CD4-positive, alpha-beta T cell (primary cell): ENCODE measurements at regions not wholly inside any gene's neighbourhood (a gene's known extent, or its start where the extent isn't known, plus 50 kb on each side); places are given as distances from the start of the nearest gene placed in this dataset.

Source experiments
- ATAC-seq: fragments of 200-7000 bp; cut with Tn5 transposase; one replicate; pipeline ENCODE4 v1.10.0; 2022; ENCODE audit warnings: mild to moderate bottlenecking; ENCODE audit not compliant: poor library complexity
- CTCF ChIA-PET: fragments of 350-600 bp; sonication (Branson Sonifier 250); formaldehyde crosslinking; loops from one replicate; lab custom pipeline; 2021; ENCODE audit warnings: antibody characterized with exemption, inconsistent platforms; lab: Charles Lee
- POLR2A ChIA-PET: fragments of 350-600 bp; sonication (Branson Sonifier 250); formaldehyde crosslinking; loops from one replicate; lab custom pipeline; 2021; ENCODE audit warnings: antibody characterized with exemption, inconsistent platforms; lab: Charles Lee
- DNase-seq, 14 experiments: peaks; one replicate each; pipeline ENCODE4 v3.0.0-alpha.2; 2013 to 2020; ENCODE audit warnings: mixed read lengths in 2 of 14
- H3K27ac ChIP-seq, 2 donors: one replicate each; pipeline versions ENCODE4 v1.5.1 to v1.7.0; 2013; ENCODE audit warnings: low read length in 2 of 2, low read depth in 1 of 2, mild to moderate bottlenecking in 1 of 2
- H3K27me3 ChIP-seq, 2 experiments: 1 replicate in 1 of 2; 2 replicates in 1 of 2; pipeline versions ENCODE4 v1.6.1 to v1.7.0; 2013; ENCODE audit warnings: low read length in 2 of 2, control low read depth in 1 of 2, mild to moderate bottlenecking in 1 of 2, moderate library complexity in 1 of 2; ENCODE audit not compliant: insufficient read depth in 2 of 2, control insufficient read depth in 1 of 2
- H3K36me3 ChIP-seq: one replicate; pipeline ENCODE4 v1.6.1; 2013; ENCODE audit warnings: low read length, control low read depth; ENCODE audit not compliant: insufficient read depth
- H3K4me1 ChIP-seq: one replicate; pipeline ENCODE4 v1.6.1; 2013; ENCODE audit warnings: low read length, control low read depth; ENCODE audit not compliant: insufficient read depth
- H3K4me3 ChIP-seq: one replicate; pipeline ENCODE4 v1.5.1; 2013; ENCODE audit warnings: mild to moderate bottlenecking, low read length, moderate library complexity
- H3K9me3 ChIP-seq, 2 experiments: 1 replicate in 1 of 2; 2 replicates in 1 of 2; pipeline versions ENCODE4 v1.6.1 to v1.7.0; 2013; ENCODE audit warnings: low read length in 2 of 2, mild to moderate bottlenecking in 2 of 2, control low read depth in 1 of 2, moderate library complexity in 1 of 2; ENCODE audit not compliant: control insufficient read depth in 1 of 2, insufficient read depth in 1 of 2
- H3K27ac Mint-ChIP-seq: one replicate; pipeline ENCODE4 v1.8.0; 2020; ENCODE audit warnings: mixed read lengths
- H3K27me3 Mint-ChIP-seq: one replicate; pipeline ENCODE4 v1.8.0; 2021; ENCODE audit warnings: mixed read lengths
- H3K36me3 Mint-ChIP-seq: one replicate; pipeline ENCODE4 v1.8.0; 2021; ENCODE audit warnings: low read depth, mixed read lengths
- H3K4me1 Mint-ChIP-seq: one replicate; pipeline ENCODE4 v1.8.0; 2021; ENCODE audit warnings: low read depth, mixed read lengths
- H3K4me3 Mint-ChIP-seq: one replicate; pipeline ENCODE4 v1.8.0; 2020; ENCODE audit warnings: mild to moderate bottlenecking, mixed read lengths
- H3K9me3 Mint-ChIP-seq: one replicate; pipeline ENCODE4 v1.8.0; 2020; ENCODE audit warnings: mixed read lengths
- CTCF ChIP-seq: fragments of 200-600 bp; IDR thresholded peaks from one replicate; pipeline ENCODE4 v1.8.0; 2022; ENCODE audit warnings: antibody characterized with exemption, mild to moderate bottlenecking
- intact Hi-C, 2 experiments: fragments of 100-400 bp; cut with DNase I in 1 of 2; cut with micrococcal nuclease in 1 of 2; formaldehyde crosslinking; loops; one replicate each; pipeline versions ENCODE4 v1.15.1 to v1.9.0; 2023 to 2025; cut with DNase I, micrococcal nuclease

- Histone ChIP-seq H3K27me3 (no peaks in the 10 kb centered on the region), H3K36me3 (no peaks in the 10 kb centered on the region), H3K4me3 (no peak overlapping the region), H3K4me1 (no peaks in the 10 kb centered on the region), H3K9me3 (no peaks in the 10 kb centered on the region), H3K27ac (no peak overlapping the region)
- Mint-ChIP-seq H3K9me3 (no peaks in the 10 kb centered on the region), H3K4me1 (no peaks in the 10 kb centered on the region), H3K27ac (no peak overlapping the region), H3K4me3 (no peak overlapping the region), H3K27me3 (peaks cover 13% of the 10 kb centered on the region), H3K36me3 (no peaks in the 10 kb centered on the region)
- POLR2A ChIA-PET = no interaction called here
- intact Hi-C loops = no loop called here
- TF ChIP-seq CTCF = no peak
- CTCF ChIA-PET = interaction anchor here (0.7 kb wide), 1 partner anchor 19 kb away, joined by 3 read pairs; no protein-coding TSS in a partner anchor
- DNase-seq (no peak), ATAC-seq (no peak)
Measured at GRCh38 chr4:149949381-149949780, 128.9 kb upstream of the DCLK2 start.

- H3K27ac Mint-ChIP-seq = no peak overlapping the region
- Histone ChIP-seq H3K27me3 (no peaks in the 10 kb centered on the region), H3K4me1 (no peaks in the 10 kb centered on the region), H3K27ac (no peak overlapping the region), H3K9me3 (no peaks in the 10 kb centered on the region), H3K4me3 (no peak overlapping the region), H3K36me3 (no peaks in the 10 kb centered on the region)
- H3K4me3 Mint-ChIP-seq = no peak overlapping the region
- ChIA-PET POLR2A (no interaction called here), CTCF (no interaction called here)
- DNase-seq = no peak
- H3K36me3 Mint-ChIP-seq = no peaks in the 10 kb centered on the region
- H3K4me1 Mint-ChIP-seq = no peaks in the 10 kb centered on the region
- intact Hi-C loops = no loop called here
- no peaks in the 10 kb centered on the region for H3K9me3 Mint-ChIP-seq
- no peak for TF ChIP-seq CTCF
- peaks cover 13% of the 10 kb centered on the region for H3K27me3 Mint-ChIP-seq
- ATAC-seq = no peak
Measured at GRCh38 chr4:149951152-149951900, 126.9 kb upstream of the DCLK2 start.

- no peak for TF ChIP-seq CTCF
- Histone ChIP-seq H3K4me1 (no peaks in the 10 kb centered on the region), H3K27me3 (no peaks in the 10 kb centered on the region), H3K27ac (no peak overlapping the region), H3K4me3 (no peak overlapping the region), H3K36me3 (no peaks in the 10 kb centered on the region), H3K9me3 (no peaks in the 10 kb centered on the region)
- no peak overlapping the region for H3K27ac Mint-ChIP-seq
- peaks cover 13% of the 10 kb centered on the region for H3K27me3 Mint-ChIP-seq
- ATAC-seq = no peak
- POLR2A ChIA-PET = no interaction called here
- H3K4me3 Mint-ChIP-seq = no peak overlapping the region
- no peaks in the 10 kb centered on the region for H3K36me3 Mint-ChIP-seq
- CTCF ChIA-PET = no interaction called here
- H3K9me3 Mint-ChIP-seq = no peaks in the 10 kb centered on the region
- H3K4me1 Mint-ChIP-seq = no peaks in the 10 kb centered on the region
- intact Hi-C loops = no loop called here
- DNase-seq = no peak
Measured at GRCh38 chr4:149952101-149952500, 126.1 kb upstream of the DCLK2 start.
